A549 (cell line): ENCODE measurements at regions not wholly inside any gene's neighbourhood (a gene's known extent, or its start where the extent isn't known, plus 50 kb on each side); places are given as distances from the start of the nearest gene placed in this dataset.

ENCODE experiments used
- CTCF ChIP-seq: fragments of >200 bp; sonication (Bioruptor Twin); formaldehyde crosslinking; IDR thresholded peaks from 3 replicates; pipeline ENCODE4 v1.5.1; 2016
- REST ChIP-seq: fragments of 200-600 bp; sonication (generic); IDR thresholded peaks from 2 replicates; pipeline ENCODE4 v1.6.1; 2016; ENCODE audit warnings: antibody characterized with exemption, mild to moderate bottlenecking, moderate library complexity

- TF ChIP-seq CTCF (no peak), REST (no peak)
Measured at GRCh38 chr11:113593698-113594308, 112.3 kb downstream of the TMPRSS5 start.
